HG03196 (cell line): ENCODE measurements at regions not wholly inside any gene's neighbourhood (a gene's known extent, or its start where the extent isn't known, plus 50 kb on each side); places are given as distances from the start of the nearest gene placed in this dataset.
"Not testable (repeated sequence)": the region's sequence is repeated elsewhere in the genome, so short reads cannot be mapped to it uniquely, and the experiment has no call there.

Experiments
- ATAC-seq: cut with Tn5 transposase; IDR thresholded peaks from one replicate; pipeline ENCODE4 v1.9.1; 2021; ENCODE audit not compliant: unreplicated experiment

GRCh38 chr18:78423811-78424210 lies 555.8 kb upstream of the SALL3 start:
- no peak for ATAC-seq

- no peak for ATAC-seq
Measured at GRCh38 chr18:78424403-78425018, 555.1 kb upstream of the SALL3 start.

GRCh38 chr18:78425019-78425412 lies 554.6 kb upstream of the SALL3 start:
- no peak for ATAC-seq

- ATAC-seq = no peak
Measured at GRCh38 chr18:78427081-78427480, 552.5 kb upstream of the SALL3 start.

- ATAC-seq = no peak
Measured at GRCh38 chr18:78429127-78430108, 550.2 kb upstream of the SALL3 start.

- ATAC-seq = no peak
Measured at GRCh38 chr18:78430131-78430758, 549.4 kb upstream of the SALL3 start.

- ATAC-seq = no peak
Measured at GRCh38 chr18:78431606-78432005, 548.0 kb upstream of the SALL3 start.

GRCh38 chr18:78433562-78433961 lies 546.1 kb upstream of the SALL3 start:
- ATAC-seq = no peak

GRCh38 chr18:78436110-78436509 lies 543.5 kb upstream of the SALL3 start:
- ATAC-seq = no peak

- ATAC-seq = not testable (repeated sequence)
Measured at GRCh38 chr18:78438235-78438634, 541.4 kb upstream of the SALL3 start.

- ATAC-seq = no peak
Measured at GRCh38 chr18:78445880-78446279, 533.7 kb upstream of the SALL3 start.

GRCh38 chr18:78447211-78447610 lies 532.4 kb upstream of the SALL3 start:
- ATAC-seq = no peak

- ATAC-seq = no peak
Measured at GRCh38 chr18:78448106-78448505, 531.5 kb upstream of the SALL3 start.

- no peak for ATAC-seq
Measured at GRCh38 chr18:78448591-78448990, 531.0 kb upstream of the SALL3 start.

GRCh38 chr18:78454221-78454620 lies 525.4 kb upstream of the SALL3 start:
- ATAC-seq = no peak

GRCh38 chr18:78455386-78455785 lies 524.2 kb upstream of the SALL3 start:
- no peak for ATAC-seq

- no peak for ATAC-seq
Measured at GRCh38 chr18:78457011-78457410, 522.6 kb upstream of the SALL3 start.

GRCh38 chr18:78457731-78458130 lies 521.9 kb upstream of the SALL3 start:
- ATAC-seq = no peak

- ATAC-seq = no peak
Measured at GRCh38 chr18:78458356-78458755, 521.3 kb upstream of the SALL3 start.

- no peak for ATAC-seq
Measured at GRCh38 chr18:78459668-78460067, 520.0 kb upstream of the SALL3 start.

- ATAC-seq = no peak
Measured at GRCh38 chr18:78460558-78460957, 519.1 kb upstream of the SALL3 start.

- ATAC-seq = no peak
Measured at GRCh38 chr18:78473563-78473962, 506.1 kb upstream of the SALL3 start.
